ENCODE measurements at regions not wholly inside any gene's neighbourhood (a gene's known extent, or its start where the extent isn't known, plus 50 kb on each side); places are given as distances from the start of the nearest gene placed in this dataset.

DNA sequence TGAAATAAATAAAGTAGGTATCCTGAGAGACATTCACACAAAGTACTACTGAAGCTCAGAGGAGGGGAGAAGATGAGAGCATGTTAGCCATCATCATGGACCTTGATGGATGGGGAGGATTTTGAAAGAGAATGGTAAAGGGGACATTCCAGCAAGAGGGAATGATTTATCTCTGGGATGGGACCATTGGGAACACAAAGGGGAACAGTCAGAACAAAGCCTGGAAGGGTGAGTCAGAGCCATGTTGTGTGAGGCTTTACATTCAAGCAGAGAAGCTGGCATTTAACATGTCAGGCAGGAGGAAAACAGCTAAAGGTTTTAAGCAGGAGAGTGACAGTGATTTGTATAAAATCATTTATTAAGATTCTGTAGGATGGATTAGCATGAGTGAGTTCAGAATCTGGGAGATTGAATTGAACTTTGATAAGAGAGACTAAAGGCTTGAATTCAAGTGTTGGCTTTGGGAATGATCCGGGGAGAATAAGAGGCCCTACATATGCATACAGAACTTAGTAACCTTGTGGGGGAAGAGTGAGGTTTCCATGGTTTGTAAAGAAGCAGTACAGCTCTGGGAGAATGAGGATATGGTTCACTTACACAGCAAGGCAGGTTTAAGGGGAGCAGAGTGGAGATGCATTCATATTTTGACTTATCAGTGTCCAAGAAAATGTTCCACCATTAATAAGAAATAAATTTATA is 174.4 kb downstream of the SYT10 start:
- TF ChIP-seq, protein P1, sequence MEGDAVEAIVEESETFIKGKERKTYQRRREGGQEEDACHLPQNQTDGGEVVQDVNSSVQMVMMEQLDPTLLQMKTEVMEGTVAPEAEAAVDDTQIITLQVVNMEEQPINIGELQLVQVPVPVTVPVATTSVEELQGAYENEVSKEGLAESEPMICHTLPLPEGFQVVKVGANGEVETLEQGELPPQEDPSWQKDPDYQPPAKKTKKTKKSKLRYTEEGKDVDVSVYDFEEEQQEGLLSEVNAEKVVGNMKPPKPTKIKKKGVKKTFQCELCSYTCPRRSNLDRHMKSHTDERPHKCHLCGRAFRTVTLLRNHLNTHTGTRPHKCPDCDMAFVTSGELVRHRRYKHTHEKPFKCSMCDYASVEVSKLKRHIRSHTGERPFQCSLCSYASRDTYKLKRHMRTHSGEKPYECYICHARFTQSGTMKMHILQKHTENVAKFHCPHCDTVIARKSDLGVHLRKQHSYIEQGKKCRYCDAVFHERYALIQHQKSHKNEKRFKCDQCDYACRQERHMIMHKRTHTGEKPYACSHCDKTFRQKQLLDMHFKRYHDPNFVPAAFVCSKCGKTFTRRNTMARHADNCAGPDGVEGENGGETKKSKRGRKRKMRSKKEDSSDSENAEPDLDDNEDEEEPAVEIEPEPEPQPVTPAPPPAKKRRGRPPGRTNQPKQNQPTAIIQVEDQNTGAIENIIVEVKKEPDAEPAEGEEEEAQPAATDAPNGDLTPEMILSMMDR (conservative IDR thresholded peaks at IDR 0.05; ENCODE audit: low read depth, low read length) = no peak
- no peak for TF ChIP-seq EZH2 (IDR thresholded peaks at IDR 0.05; ENCODE audit: borderline replicate concordance, low read depth, low read length, poor library complexity, severe bottlenecking)

Data from A673 (cell line).